Common myeloid progenitor, CD34-positive (primary cell): ENCODE measurements at regions not wholly inside any gene's neighbourhood (a gene's known extent, or its start where the extent isn't known, plus 50 kb on each side); places are given as distances from the start of the nearest gene placed in this dataset.

ENCODE experiments used
- CTCF ChIA-PET: fragments of 350-600 bp; sonication (Branson Sonifier 250); formaldehyde crosslinking; loops from one replicate; lab custom pipeline; 2021; ENCODE audit warnings: antibody characterized with exemption; lab: Charles Lee
- POLR2A ChIA-PET: fragments of 350-600 bp; sonication (Branson Sonifier 250); formaldehyde crosslinking; loops from one replicate; lab custom pipeline; 2021; ENCODE audit warnings: antibody characterized with exemption; lab: Charles Lee
- DNase-seq, 3 donors: peaks; one replicate each; pipeline versions ENCODE4 v3.0.0 to v3.0.0-alpha.2; 2013
- H3K27ac ChIP-seq, 2 experiments: 1 replicate in 1 of 2; 2 replicates in 1 of 2; pipeline ENCODE4 v1.7.0; 2013; ENCODE audit warnings: inconsistent platforms in 2 of 2, low read length in 2 of 2, mild to moderate bottlenecking in 2 of 2, low read depth in 1 of 2, moderate library complexity in 1 of 2; ENCODE audit not compliant: severe bottlenecking in 2 of 2, insufficient read depth in 1 of 2, poor library complexity in 1 of 2
- H3K27me3 ChIP-seq, 5 experiments: replicated peaks in 2 of 5; 1 replicate in 3 of 5; 2 replicates in 2 of 5; pipeline versions ENCODE4 v1.6.1 to v1.7.0; 2013; ENCODE audit warnings: low read length in 4 of 5, mild to moderate bottlenecking in 2 of 5, moderate library complexity in 2 of 5, inconsistent platforms in 1 of 5; ENCODE audit not compliant: insufficient read depth in 5 of 5, control insufficient read depth in 4 of 5
- H3K36me3 ChIP-seq, 4 experiments: 1 replicate in 2 of 4; 2 replicates in 2 of 4; pipeline versions ENCODE4 v1.6.1 to v1.7.0; 2013; ENCODE audit warnings: low read length in 3 of 4, control low read depth in 1 of 4, mild to moderate bottlenecking in 1 of 4; ENCODE audit not compliant: control insufficient read depth in 4 of 4, insufficient read depth in 4 of 4
- H3K4me1 ChIP-seq, 4 experiments: 1 replicate in 3 of 4; 2 replicates in 1 of 4; pipeline versions ENCODE4 v1.6.1 to v1.7.1; 2013; ENCODE audit warnings: low read length in 3 of 4, mild to moderate bottlenecking in 3 of 4, control low read depth in 1 of 4, inconsistent platforms in 1 of 4, moderate library complexity in 1 of 4; ENCODE audit not compliant: control insufficient read depth in 4 of 4, insufficient read depth in 4 of 4; ENCODE audit errors: control extremely low read depth in 1 of 4
- H3K4me3 ChIP-seq, 7 experiments: 1 replicate in 4 of 7; 2 replicates in 3 of 7; pipeline versions ENCODE4 v1.5.1 to v1.7.0; 2013; ENCODE audit warnings: mild to moderate bottlenecking in 7 of 7, low read length in 6 of 7, moderate library complexity in 6 of 7, inconsistent platforms in 2 of 7, low read depth in 2 of 7, control low read depth in 1 of 7; ENCODE audit not compliant: insufficient read depth in 4 of 7, control insufficient read depth in 1 of 7; ENCODE audit errors: extremely low read depth in 1 of 7
- H3K9me3 ChIP-seq, 5 experiments: 1 replicate in 4 of 5; 2 replicates in 1 of 5; pipeline versions ENCODE4 v1.6.1 to v1.7.1; 2013; ENCODE audit warnings: low read length in 4 of 5, mild to moderate bottlenecking in 2 of 5, inconsistent platforms in 1 of 5, low read depth in 1 of 5, moderate library complexity in 1 of 5; ENCODE audit not compliant: control insufficient read depth in 4 of 5, insufficient read depth in 2 of 5; ENCODE audit errors: control extremely low read depth in 1 of 5
- WGBS: methylation state at CpG from one replicate; pipeline ENCODE4 v1.1.5; 2013; ENCODE audit not compliant: insufficient coverage; 5-methylcytosine and 5-hydroxymethylcytosine counted together

DNA sequence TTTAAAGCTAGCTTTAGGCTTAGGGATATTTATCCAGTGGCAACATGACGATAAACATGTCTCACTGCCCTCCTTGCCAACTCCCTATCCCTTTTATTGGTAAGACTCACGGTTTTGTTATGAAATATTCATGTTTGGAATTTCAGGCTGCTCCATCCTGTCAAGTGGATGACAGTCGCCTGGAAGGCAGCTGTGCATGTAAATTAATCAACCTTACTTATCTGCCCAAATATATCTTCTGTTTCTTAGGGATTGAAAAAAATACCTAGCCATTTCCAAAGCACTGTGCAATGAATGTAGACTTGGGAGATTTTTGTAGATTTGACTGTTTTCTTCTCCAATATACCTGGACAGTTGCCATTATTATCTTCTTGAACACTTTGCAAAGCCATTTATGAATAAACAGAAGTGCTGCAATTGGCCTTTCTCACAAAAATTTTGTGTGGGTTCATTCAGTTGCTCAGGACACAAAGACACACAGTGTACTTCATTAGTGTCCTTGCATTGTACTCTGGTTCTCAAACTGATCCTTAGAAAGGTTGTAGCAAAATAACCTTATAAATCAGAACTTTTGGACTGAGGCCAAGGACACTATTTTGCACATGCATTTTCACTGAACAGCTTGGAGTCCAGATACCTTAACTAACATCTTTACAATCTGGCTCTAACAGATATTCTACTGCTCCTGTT is 889.4 kb upstream of the SEMA6A start:
- ChIA-PET POLR2A (no interaction called here), CTCF (no interaction called here)
- no peaks in the 10 kb centered on the region for H3K27me3 ChIP-seq
- no peak overlapping the region for H3K4me3 ChIP-seq
- peaks cover 0 to 1% (median 0%) of the 10 kb centered on the region in 5 experiments for H3K9me3 ChIP-seq
- 94% methylated on average over 2 of the region's 3 CpGs for WGBS
- DNase-seq, result no peak
- no peak overlapping the region for H3K27ac ChIP-seq
- no peaks in the 10 kb centered on the region for H3K36me3 ChIP-seq
- peaks cover 0 to 5% (median 0%) of the 10 kb centered on the region in 4 experiments for H3K4me1 ChIP-seq

GRCh38 chr5:117461966-117462365 is 887.3 kb upstream of the SEMA6A start:
- Histone ChIP-seq H3K36me3 (no peaks in the 10 kb centered on the region), H3K27ac (no peak overlapping the region), H3K27me3 (no peaks in the 10 kb centered on the region), H3K9me3 (peaks cover 0 to 1% (median 0%) of the 10 kb centered on the region in 5 experiments), H3K4me1 (peaks cover 0 to 5% (median 0%) of the 10 kb centered on the region in 4 experiments), H3K4me3 (no peak overlapping the region)
- ChIA-PET POLR2A (no interaction called here), CTCF (no interaction called here)
- no peak for DNase-seq
- no CpG with 5 or more reads among the region's 2 CpGs for WGBS

- no peak overlapping the region for H3K27ac ChIP-seq
- peaks cover 0 to 1% (median 0%) of the 10 kb centered on the region in 5 experiments for H3K9me3 ChIP-seq
- WGBS, result no CpG with 5 or more reads among the region's 1 CpG
- ChIA-PET CTCF (no interaction called here), POLR2A (no interaction called here)
- peaks cover 0 to 5% (median 0%) of the 10 kb centered on the region in 4 experiments for H3K4me1 ChIP-seq
- no peak overlapping the region for H3K4me3 ChIP-seq
- no peaks in the 10 kb centered on the region for H3K36me3 ChIP-seq
- H3K27me3 ChIP-seq, result no peaks in the 10 kb centered on the region
- DNase-seq, result peak in 2 of 3 donors; percentile 10 to 25
Observed at GRCh38 chr5:117461403-117461802, 886.8 kb upstream of the SEMA6A start.

DNA sequence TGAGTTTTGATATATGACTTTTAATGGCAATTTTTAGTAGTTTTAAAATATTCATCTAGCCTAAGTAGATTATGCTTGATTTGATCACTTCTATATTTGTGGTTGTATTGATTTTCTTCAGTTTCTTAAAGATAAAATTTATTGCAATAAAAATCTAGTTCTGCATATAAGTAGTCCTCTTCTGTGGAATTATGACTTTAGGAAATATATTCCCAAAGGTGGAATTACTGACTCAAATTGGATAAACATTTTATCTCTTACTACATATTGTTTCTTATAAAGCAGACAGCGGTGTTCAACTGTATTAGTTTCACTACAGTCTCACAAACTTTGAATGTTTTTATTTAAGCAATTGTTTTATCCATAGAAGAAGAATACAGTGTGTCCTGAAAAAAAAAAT is 883.0 kb upstream of the SEMA6A start:
- Histone ChIP-seq H3K27me3 (no peaks in the 10 kb centered on the region), H3K9me3 (no peaks in the 10 kb centered on the region), H3K4me3 (no peak overlapping the region), H3K27ac (no peak overlapping the region), H3K4me1 (peaks cover 0 to 14% (median 6%) of the 10 kb centered on the region in 4 experiments), H3K36me3 (no peaks in the 10 kb centered on the region)
- DNase-seq, result no peak
- POLR2A ChIA-PET, result no interaction called here
- CTCF ChIA-PET, result no interaction called here
- WGBS, result no CpG with 5 or more reads among the region's 1 CpG

- no peaks in the 10 kb centered on the region for H3K36me3 ChIP-seq
- no peaks in the 10 kb centered on the region for H3K9me3 ChIP-seq
- peaks cover 0 to 14% (median 6%) of the 10 kb centered on the region in 4 experiments for H3K4me1 ChIP-seq
- no peak for DNase-seq
- ChIA-PET CTCF (no interaction called here), POLR2A (interaction anchor here (0.7 kb wide), 1 partner anchor 1692 kb away, joined by 3 read pairs; no protein-coding TSS in a partner anchor)
- WGBS, result 94% methylated on average over 3 of the region's 4 CpGs
- no peak overlapping the region for H3K4me3 ChIP-seq
- no peak overlapping the region for H3K27ac ChIP-seq
- H3K27me3 ChIP-seq, result no peaks in the 10 kb centered on the region
Observed at GRCh38 chr5:117456866-117457470, 882.3 kb upstream of the SEMA6A start.

- Histone ChIP-seq H3K27ac (peak overlapping the region in 1 of 2 experiments; percentile 25), H3K9me3 (no peaks in the 10 kb centered on the region), H3K4me3 (peak overlapping the region; percentile 48 to 95 (median 69)), H3K27me3 (peaks cover 0 to 2% (median 0%) of the 10 kb centered on the region in 5 experiments), H3K4me1 (peaks cover 0 to 9% (median 6%) of the 10 kb centered on the region in 4 experiments), H3K36me3 (no peaks in the 10 kb centered on the region)
- ChIA-PET CTCF (interaction anchor here (0.9 to 2.9 kb wide), 12 partner anchors 8 to 1501 kb away, joined by 3 to 28 read pairs (median 4); no protein-coding TSS in a partner anchor), POLR2A (no interaction called here)
- WGBS, result 44% methylated on average over 17 of the region's 21 CpGs
- peak; percentile 37 to 48 (median 47) for DNase-seq
Observed at GRCh38 chr5:117455236-117456233, 880.9 kb upstream of the SEMA6A start.
